GM18867 (cell line): ENCODE measurements at regions not wholly inside any gene's neighbourhood (a gene's known extent, or its start where the extent isn't known, plus 50 kb on each side); places are given as distances from the start of the nearest gene placed in this dataset.

Experiments
- ATAC-seq: cut with Tn5 transposase; IDR thresholded peaks from one replicate; pipeline ENCODE4 v1.9.1; 2021; ENCODE audit warnings: mild to moderate bottlenecking, moderate library complexity; ENCODE audit not compliant: unreplicated experiment

- no peak for ATAC-seq
Measured at GRCh38 chr4:28117084-28117682, 1256.5 kb downstream of the STIM2 start.

GRCh38 chr4:28146191-28146590, 1285.5 kb downstream of the STIM2 start:
- no peak for ATAC-seq

- no peak for ATAC-seq
Measured at GRCh38 chr4:28148221-28148620, 1287.6 kb downstream of the STIM2 start.

- no peak for ATAC-seq
Measured at GRCh38 chr4:28149762-28150161, 1289.1 kb downstream of the STIM2 start.

GRCh38 chr4:28151314-28151713, 1290.7 kb downstream of the STIM2 start:
- no peak for ATAC-seq

GRCh38 chr4:28167411-28167810, 1306.8 kb downstream of the STIM2 start:
- no peak for ATAC-seq

- ATAC-seq = no peak
Measured at GRCh38 chr4:28176942-28177341, 1316.3 kb downstream of the STIM2 start.

- no peak for ATAC-seq
Measured at GRCh38 chr4:28177641-28178040, 1317.0 kb downstream of the STIM2 start.

GRCh38 chr4:28179126-28179525, 1318.5 kb downstream of the STIM2 start:
- ATAC-seq = no peak

- no peak for ATAC-seq
Measured at GRCh38 chr4:28209371-28209924, 1348.8 kb downstream of the STIM2 start.

- no peak for ATAC-seq
Measured at GRCh38 chr4:28211676-28212470, 1351.2 kb downstream of the STIM2 start.

GRCh38 chr4:28221536-28221935, 1360.9 kb downstream of the STIM2 start:
- ATAC-seq = no peak

- no peak for ATAC-seq
Measured at GRCh38 chr4:28225050-28225449, 1364.4 kb downstream of the STIM2 start.

- ATAC-seq = no peak
Measured at GRCh38 chr4:28225689-28226353, 1365.2 kb downstream of the STIM2 start.

GRCh38 chr4:28226962-28227361, 1366.3 kb downstream of the STIM2 start:
- ATAC-seq = no peak

GRCh38 chr4:28227764-28228163, 1367.1 kb downstream of the STIM2 start:
- ATAC-seq = no peak

GRCh38 chr4:28228561-28229491, 1368.2 kb downstream of the STIM2 start:
- no peak for ATAC-seq

GRCh38 chr4:28232376-28232775, 1371.7 kb downstream of the STIM2 start:
- ATAC-seq = no peak

- no peak for ATAC-seq
Measured at GRCh38 chr4:28232951-28233350, 1372.3 kb downstream of the STIM2 start.

- no peak for ATAC-seq
Measured at GRCh38 chr4:28233724-28234123, 1373.1 kb downstream of the STIM2 start.

- ATAC-seq = no peak
Measured at GRCh38 chr4:28238876-28239275, 1378.2 kb downstream of the STIM2 start.
